ENCODE measurements at regions not wholly inside any gene's neighbourhood (a gene's known extent, or its start where the extent isn't known, plus 50 kb on each side); places are given as distances from the start of the nearest gene placed in this dataset.

DNA sequence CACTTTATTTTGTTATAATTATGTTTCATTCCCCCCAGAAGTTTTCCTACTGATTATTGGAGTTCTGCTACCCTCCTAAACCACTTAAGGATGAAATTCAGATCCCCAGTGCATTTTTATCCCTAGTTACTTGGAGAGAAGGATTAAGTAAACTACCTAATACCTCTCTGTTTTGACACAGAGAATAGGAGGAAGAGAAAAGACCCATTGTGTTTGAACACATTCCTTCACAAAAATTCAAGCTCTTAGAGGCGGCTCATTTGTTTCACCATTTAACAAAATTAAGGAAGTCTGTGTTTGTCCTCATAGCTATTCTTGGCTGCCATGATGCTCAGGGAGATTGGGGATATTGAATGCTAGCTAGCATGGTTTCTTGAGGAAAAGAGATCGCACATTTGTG lies 492.6 kb downstream of the EBF1 start:
- Histone ChIP-seq H3K4me3 (replicated peaks; ENCODE audit: insufficient read depth, low read length) (no peak overlapping the region), H3K27ac (replicated peaks) (no peak overlapping the region), H3K27me3 (ENCODE audit: insufficient read depth, poor library complexity, severe bottlenecking) (no peaks in the 10 kb centered on the region)
- TF ChIP-seq SPI1 (IDR thresholded peaks at IDR 0.05; ENCODE audit: borderline replicate concordance, low read depth), result peak; percentile 30; the same call in 1 of the 2 replicates
- TF ChIP-seq POLR2AphosphoS5 (IDR thresholded peaks at IDR 0.05; ENCODE audit: low read depth), result no peak
- no peak for DNase-seq (ENCODE audit: low read depth in 1 of 2, low spot score in 1 of 2)

GRCh38 chr5:158606233-158606632 lies 493.5 kb downstream of the EBF1 start:
- TF ChIP-seq SPI1 (IDR thresholded peaks at IDR 0.05; ENCODE audit: borderline replicate concordance, low read depth) (peak; percentile 93), POLR2AphosphoS5 (IDR thresholded peaks at IDR 0.05; ENCODE audit: low read depth) (no peak)
- Histone ChIP-seq H3K27me3 (ENCODE audit: insufficient read depth, poor library complexity, severe bottlenecking) (no peaks in the 10 kb centered on the region), H3K4me3 (replicated peaks; ENCODE audit: insufficient read depth, low read length) (no peak overlapping the region), H3K27ac (replicated peaks) (no peak overlapping the region)
- DNase-seq (ENCODE audit: low read depth in 1 of 2, low spot score in 1 of 2), result peak in 1 of 2 experiments; percentile 6

- no peak for DNase-seq (ENCODE audit: low read depth in 1 of 2, low spot score in 1 of 2)
- no peak overlapping the region for H3K27ac ChIP-seq (replicated peaks)
- no peak overlapping the region for H3K4me3 ChIP-seq (replicated peaks; ENCODE audit: insufficient read depth, low read length)
- H3K27me3 ChIP-seq (ENCODE audit: insufficient read depth, poor library complexity, severe bottlenecking), result no peaks in the 10 kb centered on the region
- TF ChIP-seq SPI1 (IDR thresholded peaks at IDR 0.05; ENCODE audit: borderline replicate concordance, low read depth) (no peak), CTCF (IDR thresholded peaks at IDR 0.05; ENCODE audit: insufficient read depth, low read length) (no peak)
Measured at GRCh38 chr5:158602981-158603380, 496.7 kb downstream of the EBF1 start.

DNA sequence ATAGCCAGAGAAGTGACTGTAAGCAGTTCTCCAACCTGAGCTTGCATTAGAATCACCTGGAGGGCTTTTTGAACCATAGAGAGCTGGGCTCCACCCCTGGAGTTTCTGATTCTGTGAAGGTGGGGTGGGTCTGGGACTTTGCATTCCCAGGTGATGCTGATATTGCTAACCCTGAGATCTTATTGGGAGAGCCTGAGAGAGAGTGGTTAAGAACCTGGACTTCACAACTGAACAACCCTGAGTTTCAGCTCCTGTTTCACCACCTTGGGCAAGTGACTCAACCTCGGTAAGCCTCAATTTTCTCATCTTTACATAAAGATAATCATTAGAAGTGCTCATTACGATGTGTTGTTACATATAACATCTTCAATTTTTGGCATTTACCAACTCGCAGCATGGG lies 498.6 kb downstream of the EBF1 start:
- Histone ChIP-seq H3K27me3 (ENCODE audit: insufficient read depth, poor library complexity, severe bottlenecking) (no peaks in the 10 kb centered on the region), H3K4me3 (replicated peaks; ENCODE audit: insufficient read depth, low read length) (no peak overlapping the region), H3K27ac (replicated peaks) (no peak overlapping the region)
- TF ChIP-seq GABPA (IDR thresholded peaks at IDR 0.05; ENCODE audit: low read depth) (no peak), CTCF (IDR thresholded peaks at IDR 0.05; ENCODE audit: insufficient read depth, low read length) (no peak), REST (IDR thresholded peaks at IDR 0.05; ENCODE audit: insufficient replicate concordance, low read depth) (no peak), POLR2AphosphoS5 (IDR thresholded peaks at IDR 0.05; ENCODE audit: low read depth) (no peak), SPI1 (IDR thresholded peaks at IDR 0.05; ENCODE audit: borderline replicate concordance, low read depth) (no peak)
- DNase-seq (ENCODE audit: low read depth in 1 of 2, low spot score in 1 of 2), result no peak

- no peak for DNase-seq (ENCODE audit: low read depth in 1 of 2, low spot score in 1 of 2)
- Histone ChIP-seq H3K27me3 (ENCODE audit: insufficient read depth, poor library complexity, severe bottlenecking) (no peaks in the 10 kb centered on the region), H3K27ac (replicated peaks) (no peak overlapping the region), H3K4me3 (replicated peaks; ENCODE audit: insufficient read depth, low read length) (no peak overlapping the region)
- no peak for TF ChIP-seq POLR2AphosphoS5 (IDR thresholded peaks at IDR 0.05; ENCODE audit: low read depth)
- TF ChIP-seq SPI1 (IDR thresholded peaks at IDR 0.05; ENCODE audit: borderline replicate concordance, low read depth), result no peak
- TF ChIP-seq REST (IDR thresholded peaks at IDR 0.05; ENCODE audit: insufficient replicate concordance, low read depth), result no peak
- no peak for TF ChIP-seq GABPA (IDR thresholded peaks at IDR 0.05; ENCODE audit: low read depth)
- TF ChIP-seq CTCF (IDR thresholded peaks at IDR 0.05; ENCODE audit: insufficient read depth, low read length), result no peak
Measured at GRCh38 chr5:158600679-158601078, 499.0 kb downstream of the EBF1 start.

All from HL-60 (cell line).